ENCODE measurements at regions not wholly inside any gene's neighbourhood (a gene's known extent, or its start where the extent isn't known, plus 50 kb on each side); places are given as distances from the start of the nearest gene placed in this dataset.

DNA sequence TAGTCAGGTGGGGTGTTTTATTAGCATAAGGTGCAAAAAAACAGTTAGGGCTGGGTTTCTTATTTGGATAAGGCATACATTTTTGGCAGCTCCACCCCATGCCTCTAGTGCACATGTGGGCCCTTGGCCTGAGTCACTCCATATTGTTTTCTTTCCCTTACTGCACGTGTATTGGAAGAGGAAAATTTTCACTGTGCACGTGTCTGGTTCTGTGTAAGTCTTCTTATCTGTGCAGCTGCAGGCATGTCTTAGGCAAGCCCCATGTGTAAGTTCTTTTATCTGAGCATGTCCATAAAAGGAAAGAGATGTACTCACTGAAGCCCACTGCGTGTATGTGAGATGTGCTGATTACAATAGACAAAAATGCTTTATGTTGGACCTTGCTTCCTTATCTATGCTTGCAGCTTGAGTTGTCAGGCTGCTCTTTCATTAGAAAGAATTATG, 540.3 kb upstream of the IGFBP3 start:
- Mint-ChIP-seq H3K27ac (no peak overlapping the region), H3K4me3 (no peak overlapping the region), H3K27me3 (no peaks in the 10 kb centered on the region), H3K4me1 (ENCODE audit: low read depth) (no peaks in the 10 kb centered on the region), H3K9me3 (peaks cover 73% of the 10 kb centered on the region), H3K36me3 (ENCODE audit: low read depth) (no peaks in the 10 kb centered on the region)
- intact Hi-C loops (cut with micrococcal nuclease): no loop called here

DNA sequence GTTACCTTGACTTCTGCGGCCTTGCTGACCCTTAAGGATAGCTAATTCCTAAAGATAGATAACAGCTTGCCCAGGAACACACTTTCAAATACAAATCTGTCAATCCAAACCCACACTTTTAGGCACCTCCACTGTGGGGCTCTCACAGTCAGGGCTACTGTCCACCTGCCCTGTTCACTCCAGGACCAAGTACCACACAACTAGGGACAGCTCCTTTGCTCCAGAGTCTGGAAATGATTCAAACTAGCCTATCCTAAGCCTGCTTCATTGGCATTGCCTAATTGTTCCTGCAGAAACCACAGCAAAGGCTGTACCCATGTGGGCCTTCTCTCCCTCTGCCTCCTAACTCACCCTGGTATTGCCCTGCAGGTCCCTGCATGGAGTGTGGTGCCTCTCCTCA, 538.9 kb upstream of the IGFBP3 start:
- Mint-ChIP-seq H3K4me1 (ENCODE audit: low read depth) (no peaks in the 10 kb centered on the region), H3K4me3 (no peak overlapping the region), H3K27me3 (no peaks in the 10 kb centered on the region), H3K27ac (no peak overlapping the region), H3K36me3 (ENCODE audit: low read depth) (no peaks in the 10 kb centered on the region), H3K9me3 (peaks cover 79% of the 10 kb centered on the region)
- intact Hi-C loops (cut with micrococcal nuclease): no loop called here

DNA sequence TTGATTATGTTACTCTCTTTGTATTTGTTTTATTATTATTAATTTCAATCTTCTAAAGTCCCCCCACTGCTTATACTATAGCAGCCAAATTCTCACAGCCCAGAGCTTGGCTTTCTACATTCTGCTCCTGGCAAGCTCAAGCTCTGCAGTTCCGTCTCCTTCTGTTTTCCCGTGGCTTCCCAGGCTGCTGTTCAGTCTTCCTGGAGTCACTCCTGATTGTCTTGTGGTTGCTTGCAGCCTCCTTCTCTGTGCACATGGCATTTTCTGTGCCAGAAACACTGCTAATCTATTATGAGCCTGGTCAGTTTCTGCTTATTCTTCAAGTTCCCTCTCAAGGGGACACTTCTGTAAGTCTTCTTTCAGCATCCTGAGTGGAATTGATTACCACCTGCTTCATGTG, 533.7 kb upstream of the IGFBP3 start:
- Mint-ChIP-seq H3K9me3 (peaks cover 61% of the 10 kb centered on the region), H3K4me1 (ENCODE audit: low read depth) (no peaks in the 10 kb centered on the region), H3K36me3 (ENCODE audit: low read depth) (no peaks in the 10 kb centered on the region), H3K27me3 (no peaks in the 10 kb centered on the region), H3K27ac (no peak overlapping the region), H3K4me3 (no peak overlapping the region)
- intact Hi-C loops (cut with micrococcal nuclease): no loop called here

DNA sequence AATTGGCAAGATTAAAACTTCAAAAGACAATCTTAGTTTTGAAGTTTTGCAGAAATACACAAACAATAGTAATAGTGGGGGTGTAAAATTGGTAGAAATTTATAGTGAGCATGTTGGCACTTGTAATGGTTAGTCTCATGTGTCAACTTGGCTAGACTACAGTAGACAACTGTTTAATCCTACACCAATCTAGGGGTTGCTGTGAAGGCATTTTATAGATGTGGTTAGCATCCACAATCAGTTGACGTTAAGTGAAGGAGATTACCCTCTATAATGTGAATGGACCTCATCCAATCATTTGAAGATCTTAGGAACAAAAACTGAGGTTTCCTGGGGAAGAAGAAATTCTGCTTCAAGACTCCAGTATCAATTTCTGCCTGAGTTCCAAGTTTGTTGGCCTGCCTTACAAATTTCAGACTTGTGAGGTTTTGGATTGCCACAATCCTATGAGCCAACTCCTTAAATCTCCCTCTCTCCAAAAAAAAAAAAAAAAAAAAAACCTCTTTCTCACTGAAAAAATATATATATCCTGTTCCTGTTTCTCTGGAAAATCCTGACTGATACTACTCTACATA, 531.6 kb upstream of the IGFBP3 start:
- peaks cover 61% of the 10 kb centered on the region for H3K9me3 Mint-ChIP-seq
- intact Hi-C loops (cut with micrococcal nuclease): no loop called here
- H3K4me1 Mint-ChIP-seq (ENCODE audit: low read depth): no peaks in the 10 kb centered on the region

DNA sequence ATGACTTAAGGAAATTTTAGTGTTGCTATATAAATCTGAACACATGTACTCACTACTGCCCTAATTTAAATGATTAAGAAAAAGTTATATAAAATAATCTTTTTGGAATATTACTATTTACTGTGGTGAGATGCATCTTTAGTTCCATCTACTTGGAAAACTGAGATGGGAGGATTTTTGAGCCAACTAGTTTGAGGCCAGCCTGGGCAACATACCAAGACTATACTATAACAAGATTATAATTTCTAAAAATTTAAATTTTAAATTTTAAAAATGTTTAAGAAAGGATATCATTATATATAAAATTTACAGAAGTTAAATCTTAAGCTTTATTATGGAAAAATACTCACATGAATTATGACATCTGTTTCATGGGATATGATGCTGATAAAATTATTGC, 530.8 kb upstream of the IGFBP3 start:
- Mint-ChIP-seq H3K36me3 (ENCODE audit: low read depth) (no peaks in the 10 kb centered on the region), H3K27ac (no peak overlapping the region)

More for the DNA sequence above, 531.6 kb upstream of the IGFBP3 start:
- Mint-ChIP-seq H3K36me3 (ENCODE audit: low read depth) (no peaks in the 10 kb centered on the region), H3K27me3 (no peaks in the 10 kb centered on the region), H3K27ac (no peak overlapping the region), H3K4me3 (no peak overlapping the region)

DNA sequence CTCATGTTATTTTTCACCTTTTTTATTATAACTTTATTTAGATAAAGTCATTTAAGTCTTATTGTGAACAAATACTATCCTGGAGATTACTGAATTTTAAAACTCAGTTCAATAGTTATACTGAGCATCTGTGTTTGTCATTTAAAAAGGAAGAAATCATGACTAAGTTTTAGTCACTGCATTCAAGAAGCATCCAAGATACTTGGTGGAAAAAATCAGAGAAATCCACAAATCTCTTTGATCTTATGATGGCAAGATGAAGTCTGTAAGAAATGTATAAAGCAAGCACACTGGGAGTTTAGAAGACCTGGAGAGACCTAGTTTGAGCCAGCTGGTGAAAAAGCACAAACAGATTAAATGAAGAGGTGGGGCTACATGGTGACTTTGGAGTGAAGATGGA, 529.8 kb upstream of the IGFBP3 start:
- Mint-ChIP-seq H3K36me3 (ENCODE audit: low read depth) (no peaks in the 10 kb centered on the region), H3K9me3 (peaks cover 59% of the 10 kb centered on the region), H3K27me3 (no peaks in the 10 kb centered on the region), H3K4me3 (no peak overlapping the region), H3K27ac (no peak overlapping the region), H3K4me1 (ENCODE audit: low read depth) (no peaks in the 10 kb centered on the region)
- intact Hi-C loops (cut with micrococcal nuclease): no loop called here

More for the DNA sequence above, 530.8 kb upstream of the IGFBP3 start:
- H3K4me1 Mint-ChIP-seq (ENCODE audit: low read depth): no peaks in the 10 kb centered on the region
- no peak overlapping the region for H3K4me3 Mint-ChIP-seq
- peaks cover 53% of the 10 kb centered on the region for H3K9me3 Mint-ChIP-seq
- no peaks in the 10 kb centered on the region for H3K27me3 Mint-ChIP-seq
- intact Hi-C loops (cut with micrococcal nuclease): no loop called here

DNA sequence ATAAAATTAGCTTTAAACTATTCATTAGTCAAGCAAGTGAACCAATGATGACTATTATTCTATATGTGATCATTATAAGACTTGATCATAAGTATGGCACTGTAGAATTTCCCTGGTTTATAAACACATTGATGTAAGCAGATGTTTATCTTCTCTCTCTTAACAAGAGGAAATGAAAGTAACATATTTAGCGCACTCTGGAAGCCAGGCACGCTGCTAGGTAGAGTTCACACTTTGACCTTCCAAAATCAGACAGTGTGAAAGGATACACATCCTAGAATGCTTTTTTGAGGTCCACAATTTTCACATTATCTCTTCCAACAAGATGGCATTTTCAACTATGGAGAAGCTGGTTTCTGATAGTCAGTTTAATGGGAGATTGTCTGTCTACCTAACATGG, 529.4 kb upstream of the IGFBP3 start:
- H3K4me1 Mint-ChIP-seq (ENCODE audit: low read depth): no peaks in the 10 kb centered on the region
- H3K27me3 Mint-ChIP-seq: no peaks in the 10 kb centered on the region
- intact Hi-C loops (cut with micrococcal nuclease): no loop called here
- no peak overlapping the region for H3K4me3 Mint-ChIP-seq
- no peaks in the 10 kb centered on the region for H3K36me3 Mint-ChIP-seq (ENCODE audit: low read depth)
- peaks cover 59% of the 10 kb centered on the region for H3K9me3 Mint-ChIP-seq
- no peak overlapping the region for H3K27ac Mint-ChIP-seq

DNA sequence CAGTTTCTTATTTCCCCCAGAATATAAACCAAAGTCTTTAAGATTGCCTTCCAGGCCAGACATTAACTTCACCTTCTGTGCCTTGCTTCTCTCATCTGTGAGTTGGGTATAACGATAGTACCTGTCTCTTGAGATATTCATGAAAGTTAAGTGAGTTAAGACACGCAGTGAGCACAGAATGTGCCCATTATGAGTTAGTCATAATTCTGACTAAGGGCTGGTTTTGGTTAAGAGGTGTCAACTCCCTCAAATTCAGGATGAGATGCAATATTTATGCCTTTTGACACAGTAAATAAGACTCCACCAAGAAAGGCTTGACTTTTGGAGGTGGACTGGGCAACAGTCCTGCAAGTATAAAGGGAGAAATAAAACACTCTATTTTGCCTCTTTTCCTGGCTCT, 528.7 kb upstream of the IGFBP3 start:
- Mint-ChIP-seq H3K27me3 (no peaks in the 10 kb centered on the region), H3K4me3 (no peak overlapping the region), H3K9me3 (peaks cover 57% of the 10 kb centered on the region), H3K4me1 (ENCODE audit: low read depth) (no peaks in the 10 kb centered on the region), H3K27ac (no peak overlapping the region), H3K36me3 (ENCODE audit: low read depth) (no peaks in the 10 kb centered on the region)
- intact Hi-C loops (cut with micrococcal nuclease): no loop called here

DNA sequence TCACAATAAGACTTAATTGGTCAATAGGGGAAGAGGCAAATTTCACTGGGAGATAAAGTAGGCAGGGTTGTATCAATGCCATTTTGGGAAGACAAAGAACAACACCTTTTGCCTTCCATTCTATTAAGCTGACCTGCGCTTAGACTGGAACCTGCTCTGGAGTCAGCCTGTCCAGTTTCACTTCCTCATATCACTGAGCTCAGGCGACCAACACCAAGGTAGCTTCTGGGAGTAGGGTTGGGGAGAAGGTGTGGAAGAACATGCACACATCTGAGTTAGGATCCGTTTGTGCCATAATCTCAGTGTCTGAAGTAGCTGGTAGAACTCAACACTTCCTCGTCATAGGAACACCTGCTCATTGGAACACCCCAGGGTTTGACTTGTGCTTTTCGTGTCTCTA, 527.4 kb upstream of the IGFBP3 start:
- Mint-ChIP-seq H3K4me1 (ENCODE audit: low read depth) (no peaks in the 10 kb centered on the region), H3K4me3 (no peak overlapping the region), H3K27me3 (no peaks in the 10 kb centered on the region), H3K36me3 (ENCODE audit: low read depth) (no peaks in the 10 kb centered on the region), H3K27ac (no peak overlapping the region), H3K9me3 (peaks cover 63% of the 10 kb centered on the region)
- intact Hi-C loops (cut with micrococcal nuclease): no loop called here

DNA sequence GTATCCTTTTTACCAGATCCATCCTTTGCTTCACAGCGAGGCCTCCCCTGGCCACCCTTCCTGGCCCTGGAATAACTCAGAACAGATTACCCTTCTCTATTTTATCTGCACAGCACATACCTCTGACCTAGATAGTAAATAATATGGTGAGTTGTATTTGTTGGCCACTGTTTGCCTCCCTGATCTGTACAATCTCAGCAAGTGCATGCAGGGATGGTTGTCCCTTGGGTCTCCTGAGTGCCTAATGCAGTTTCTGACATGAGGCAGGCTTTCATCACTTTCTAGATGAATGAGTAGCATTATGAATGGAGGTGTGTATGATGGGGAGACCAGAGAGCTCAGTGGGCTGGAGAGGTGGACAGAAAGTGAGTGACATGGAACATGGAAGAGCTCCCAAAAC, 525.1 kb upstream of the IGFBP3 start:
- no peaks in the 10 kb centered on the region for H3K36me3 Mint-ChIP-seq (ENCODE audit: low read depth)
- intact Hi-C loops (cut with micrococcal nuclease): no loop called here
- no peak overlapping the region for H3K27ac Mint-ChIP-seq
- no peak overlapping the region for H3K4me3 Mint-ChIP-seq
- H3K27me3 Mint-ChIP-seq: no peaks in the 10 kb centered on the region
- no peaks in the 10 kb centered on the region for H3K4me1 Mint-ChIP-seq (ENCODE audit: low read depth)
- H3K9me3 Mint-ChIP-seq: peaks cover 65% of the 10 kb centered on the region

DNA sequence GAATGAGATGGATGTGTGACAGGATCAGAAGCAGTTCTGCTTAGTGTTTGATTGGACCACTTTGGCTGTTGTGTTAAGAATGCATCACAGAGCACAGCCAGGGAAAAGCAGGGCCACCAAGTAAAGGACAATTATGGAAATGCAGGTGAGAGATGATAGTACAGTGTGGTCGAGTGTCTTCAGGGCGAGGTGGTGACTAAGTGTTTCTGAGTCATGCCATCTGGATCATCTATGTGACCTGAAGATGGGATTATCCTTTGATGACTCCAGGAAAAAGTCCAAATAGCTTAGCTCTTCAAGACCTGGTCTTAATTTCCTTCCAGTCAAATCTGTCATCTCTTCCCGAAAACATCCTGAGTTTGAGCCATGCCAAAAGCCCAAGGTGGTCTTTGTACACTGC, 523.2 kb upstream of the IGFBP3 start:
- intact Hi-C loops (cut with micrococcal nuclease): no loop called here
- Mint-ChIP-seq H3K27me3 (no peaks in the 10 kb centered on the region), H3K4me3 (no peak overlapping the region), H3K4me1 (ENCODE audit: low read depth) (no peaks in the 10 kb centered on the region), H3K27ac (no peak overlapping the region), H3K9me3 (peaks cover 71% of the 10 kb centered on the region), H3K36me3 (ENCODE audit: low read depth) (no peaks in the 10 kb centered on the region)

DNA sequence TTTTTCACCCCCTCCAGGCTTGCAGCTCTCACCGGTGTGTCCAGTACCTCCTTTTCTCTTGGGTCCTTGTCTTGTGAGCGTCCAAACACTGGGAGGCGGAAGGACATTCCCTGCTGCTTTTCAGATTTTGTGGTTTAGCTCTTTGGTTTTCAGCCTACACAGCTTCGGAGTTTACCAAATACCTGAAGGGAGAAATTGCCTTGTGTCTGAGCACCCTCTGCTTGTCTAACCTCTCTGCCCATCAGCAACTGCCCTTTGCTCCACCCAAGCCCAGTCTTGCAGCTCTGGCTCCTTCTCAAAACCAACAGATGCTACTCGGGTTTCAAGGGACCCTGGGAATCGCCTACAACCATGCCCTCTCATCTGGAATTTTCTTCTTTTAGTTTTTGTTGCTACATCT, 519.1 kb upstream of the IGFBP3 start:
- no peaks in the 10 kb centered on the region for H3K27me3 Mint-ChIP-seq
- no peaks in the 10 kb centered on the region for H3K4me1 Mint-ChIP-seq (ENCODE audit: low read depth)
- peaks cover 66% of the 10 kb centered on the region for H3K9me3 Mint-ChIP-seq
- no peak overlapping the region for H3K27ac Mint-ChIP-seq
- H3K4me3 Mint-ChIP-seq: no peak overlapping the region
- H3K36me3 Mint-ChIP-seq (ENCODE audit: low read depth): no peaks in the 10 kb centered on the region
- intact Hi-C loops (cut with micrococcal nuclease): no loop called here

DNA sequence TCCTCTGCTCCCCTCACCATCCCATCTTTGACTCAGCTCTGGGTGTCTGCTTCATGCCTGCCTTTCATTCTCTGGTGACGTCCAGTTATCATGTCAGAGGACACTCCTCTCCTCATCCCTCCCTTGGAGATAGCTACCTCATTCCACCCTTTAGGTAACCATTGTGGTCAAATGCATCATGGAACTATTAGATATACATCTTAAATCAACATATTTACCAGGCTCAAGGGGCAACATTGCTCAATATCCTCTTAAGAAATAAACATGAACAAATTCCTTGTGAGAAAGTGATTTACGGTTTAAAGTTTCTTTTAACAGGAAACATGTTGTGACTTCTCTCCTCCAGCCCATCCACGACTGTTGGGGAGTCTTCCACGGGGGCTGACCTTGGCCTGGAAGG, 511.6 kb upstream of the IGFBP3 start:
- no peaks in the 10 kb centered on the region for H3K27me3 Mint-ChIP-seq
- no peaks in the 10 kb centered on the region for H3K36me3 Mint-ChIP-seq (ENCODE audit: low read depth)
- peaks cover 62% of the 10 kb centered on the region for H3K9me3 Mint-ChIP-seq
- no peak overlapping the region for H3K27ac Mint-ChIP-seq
- intact Hi-C loops (cut with micrococcal nuclease): no loop called here
- H3K4me1 Mint-ChIP-seq (ENCODE audit: low read depth): no peaks in the 10 kb centered on the region
- H3K4me3 Mint-ChIP-seq: no peak overlapping the region

DNA sequence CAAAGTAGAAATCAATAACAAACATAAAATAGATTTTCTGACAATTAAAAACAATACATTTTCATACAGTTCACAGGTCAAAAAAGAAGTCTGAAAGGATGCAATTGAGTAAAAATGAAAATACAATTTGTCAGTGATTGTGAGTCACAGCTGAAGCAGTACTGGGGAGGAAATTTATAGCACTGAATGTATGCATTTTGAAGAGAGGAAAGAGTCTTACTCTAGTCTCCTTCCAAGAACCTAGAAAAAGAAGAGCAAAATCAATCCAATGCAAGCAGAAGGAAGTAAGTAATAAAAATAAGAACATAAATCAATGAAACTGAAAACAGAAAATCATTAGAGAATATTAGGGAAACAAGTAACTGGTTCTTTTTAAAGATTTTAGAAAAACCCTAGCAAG, 507.2 kb upstream of the IGFBP3 start:
- Mint-ChIP-seq H3K36me3 (ENCODE audit: low read depth) (no peaks in the 10 kb centered on the region), H3K27me3 (no peaks in the 10 kb centered on the region), H3K27ac (no peak overlapping the region), H3K4me1 (ENCODE audit: low read depth) (no peaks in the 10 kb centered on the region), H3K9me3 (peaks cover 81% of the 10 kb centered on the region), H3K4me3 (no peak overlapping the region)
- intact Hi-C loops (cut with micrococcal nuclease): no loop called here

DNA sequence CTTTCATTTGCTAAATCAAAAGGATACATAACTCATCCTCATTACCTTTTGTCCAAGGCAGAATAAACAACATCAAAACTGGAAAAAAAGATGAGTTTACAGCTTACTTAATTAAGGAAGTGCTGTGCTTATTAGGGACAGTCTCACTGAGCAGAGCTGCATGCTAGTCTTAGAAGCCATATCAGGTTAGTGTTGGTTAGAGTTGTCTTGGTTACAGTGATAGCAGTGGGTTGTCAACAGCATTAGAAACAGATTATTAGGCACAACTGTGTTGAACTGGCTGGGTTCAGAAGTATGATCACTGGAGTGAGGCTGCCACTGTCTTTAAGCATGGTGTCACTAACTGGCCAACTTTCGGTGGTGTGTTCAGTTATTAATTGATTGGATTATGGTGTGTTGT, 503.9 kb upstream of the IGFBP3 start:
- H3K4me3 Mint-ChIP-seq: no peak overlapping the region
- H3K4me1 Mint-ChIP-seq (ENCODE audit: low read depth): no peaks in the 10 kb centered on the region
- peaks cover 55% of the 10 kb centered on the region for H3K9me3 Mint-ChIP-seq
- no peaks in the 10 kb centered on the region for H3K27me3 Mint-ChIP-seq
- no peak overlapping the region for H3K27ac Mint-ChIP-seq
- intact Hi-C loops (cut with micrococcal nuclease): no loop called here
- H3K36me3 Mint-ChIP-seq (ENCODE audit: low read depth): no peaks in the 10 kb centered on the region
